ENCODE measurements at regions not wholly inside any gene's neighbourhood (a gene's known extent, or its start where the extent isn't known, plus 50 kb on each side); places are given as distances from the start of the nearest gene placed in this dataset.

- no peaks in the 10 kb centered on the region for H3K4me1 ChIP-seq (ENCODE audit: insufficient read depth, low read length, poor library complexity, severe bottlenecking)
- ChIA-PET POLR2A (no interaction called here), CTCF (ENCODE audit: unreplicated experiment) (no interaction called here)
- no peaks in the 10 kb centered on the region for H3K9me2 ChIP-seq (ENCODE audit: insufficient read depth, low read length)
- H3K36me3 ChIP-seq (ENCODE audit: insufficient read depth, low read length), result no peaks in the 10 kb centered on the region
- intact Hi-C loops (cut with micrococcal nuclease; ENCODE audit: unreplicated experiment), result no loop called here
- no peaks in the 10 kb centered on the region for H3K9me3 ChIP-seq (ENCODE audit: low read length)
- H4K20me1 ChIP-seq (ENCODE audit: insufficient read depth, low read length), result no peaks in the 10 kb centered on the region
- no peak overlapping the region for H3K27ac ChIP-seq (ENCODE audit: low read depth, low read length, poor library complexity, severe bottlenecking)
- H3K4me2 ChIP-seq (ENCODE audit: low read length), result no peak overlapping the region
- no peak for DNase-seq (ENCODE audit: low spot score)
- no peak overlapping the region for H2AFZ ChIP-seq (ENCODE audit: low read length)
- no peak overlapping the region for H3K4me3 ChIP-seq (ENCODE audit: low read depth, low read length, poor library complexity, severe bottlenecking)
- TF ChIP-seq CTCF (conservative IDR thresholded peaks at IDR 0.05; ENCODE audit: low read length) (no peak), EZH2phosphoT487 (IDR thresholded peaks at IDR 0.05; ENCODE audit: borderline replicate concordance, low read depth, low read length) (no peak)
- H3K79me2 ChIP-seq (ENCODE audit: insufficient read depth, low read depth, low read length), result no peaks in the 10 kb centered on the region
- BruUV-seq (replicated peaks), result no TSS peak
Measured at GRCh38 chr13:18954254-18954653, 227.4 kb downstream of the TUBA3C start.

GRCh38 chr13:18953139-18953930 lies 228.3 kb downstream of the TUBA3C start:
- Histone ChIP-seq H2AFZ (ENCODE audit: low read length) (no peak overlapping the region), H3K9me3 (ENCODE audit: low read length) (no peaks in the 10 kb centered on the region)

More at GRCh38 chr13:18953139-18953930, 228.3 kb downstream of the TUBA3C start:
- BruUV-seq (replicated peaks), result no TSS peak
- ChIA-PET POLR2A (interaction anchor here (0.5 kb wide), 1 partner anchor 131 kb away, joined by 3 read pairs; no protein-coding TSS in a partner anchor), CTCF (ENCODE audit: unreplicated experiment) (no interaction called here)
- Histone ChIP-seq H3K9me2 (ENCODE audit: insufficient read depth, low read length) (no peaks in the 10 kb centered on the region), H3K4me1 (ENCODE audit: insufficient read depth, low read length, poor library complexity, severe bottlenecking) (no peaks in the 10 kb centered on the region), H4K20me1 (ENCODE audit: insufficient read depth, low read length) (no peaks in the 10 kb centered on the region), H3K27ac (ENCODE audit: low read depth, low read length, poor library complexity, severe bottlenecking) (no peak overlapping the region), H3K4me2 (ENCODE audit: low read length) (no peak overlapping the region), H3K79me2 (ENCODE audit: insufficient read depth, low read depth, low read length) (no peaks in the 10 kb centered on the region), H3K36me3 (ENCODE audit: insufficient read depth, low read length) (no peaks in the 10 kb centered on the region), H3K4me3 (ENCODE audit: low read depth, low read length, poor library complexity, severe bottlenecking) (no peak overlapping the region)
- TF ChIP-seq CTCF (conservative IDR thresholded peaks at IDR 0.05; ENCODE audit: low read length) (no peak), EZH2phosphoT487 (IDR thresholded peaks at IDR 0.05; ENCODE audit: borderline replicate concordance, low read depth, low read length) (no peak)
- intact Hi-C loops (cut with micrococcal nuclease; ENCODE audit: unreplicated experiment), result no loop called here
- DNase-seq (ENCODE audit: low spot score), result no peak

Data from OCI-LY7 (cell line).